ENCODE measurements at regions not wholly inside any gene's neighbourhood (a gene's known extent, or its start where the extent isn't known, plus 50 kb on each side); places are given as distances from the start of the nearest gene placed in this dataset.

- Histone ChIP-seq H3K27me3 (ENCODE audit: control insufficient read depth in 1 of 2, insufficient read depth in 2 of 2, low read length in 2 of 2) (no peaks in the 10 kb centered on the region), H3K4me1 (ENCODE audit: insufficient read depth, low read length) (no peaks in the 10 kb centered on the region), H3K9me3 (ENCODE audit: control insufficient read depth in 1 of 2, insufficient read depth in 1 of 2, low read length in 2 of 2) (peaks cover 6 to 11% of the 10 kb centered on the region in 2 experiments), H3K4me3 (ENCODE audit: low read length) (no peak overlapping the region), H3K27ac (ENCODE audit: low read depth in 1 of 2, low read length in 2 of 2) (no peak overlapping the region), H3K36me3 (ENCODE audit: insufficient read depth, low read length) (no peaks in the 10 kb centered on the region)
- Mint-ChIP-seq H3K36me3 (ENCODE audit: low read depth) (no peaks in the 10 kb centered on the region), H3K27ac (no peak overlapping the region), H3K27me3 (no peaks in the 10 kb centered on the region), H3K4me3 (no peak overlapping the region), H3K9me3 (peaks cover 14% of the 10 kb centered on the region), H3K4me1 (ENCODE audit: low read depth) (no peaks in the 10 kb centered on the region)
- CTCF ChIA-PET = no interaction called here
- intact Hi-C loops (cut with DNase I, micrococcal nuclease) = no loop called here
- ATAC-seq (ENCODE audit: poor library complexity) (no peak), DNase-seq (no peak)
- POLR2A ChIA-PET = no interaction called here
- TF ChIP-seq, protein P1, sequence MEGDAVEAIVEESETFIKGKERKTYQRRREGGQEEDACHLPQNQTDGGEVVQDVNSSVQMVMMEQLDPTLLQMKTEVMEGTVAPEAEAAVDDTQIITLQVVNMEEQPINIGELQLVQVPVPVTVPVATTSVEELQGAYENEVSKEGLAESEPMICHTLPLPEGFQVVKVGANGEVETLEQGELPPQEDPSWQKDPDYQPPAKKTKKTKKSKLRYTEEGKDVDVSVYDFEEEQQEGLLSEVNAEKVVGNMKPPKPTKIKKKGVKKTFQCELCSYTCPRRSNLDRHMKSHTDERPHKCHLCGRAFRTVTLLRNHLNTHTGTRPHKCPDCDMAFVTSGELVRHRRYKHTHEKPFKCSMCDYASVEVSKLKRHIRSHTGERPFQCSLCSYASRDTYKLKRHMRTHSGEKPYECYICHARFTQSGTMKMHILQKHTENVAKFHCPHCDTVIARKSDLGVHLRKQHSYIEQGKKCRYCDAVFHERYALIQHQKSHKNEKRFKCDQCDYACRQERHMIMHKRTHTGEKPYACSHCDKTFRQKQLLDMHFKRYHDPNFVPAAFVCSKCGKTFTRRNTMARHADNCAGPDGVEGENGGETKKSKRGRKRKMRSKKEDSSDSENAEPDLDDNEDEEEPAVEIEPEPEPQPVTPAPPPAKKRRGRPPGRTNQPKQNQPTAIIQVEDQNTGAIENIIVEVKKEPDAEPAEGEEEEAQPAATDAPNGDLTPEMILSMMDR (IDR thresholded peaks at IDR 0.05) = no peak
These were observed 605.5 kb upstream of the FAM98A start for GRCh38 chr2:34204560-34204959.

DNA sequence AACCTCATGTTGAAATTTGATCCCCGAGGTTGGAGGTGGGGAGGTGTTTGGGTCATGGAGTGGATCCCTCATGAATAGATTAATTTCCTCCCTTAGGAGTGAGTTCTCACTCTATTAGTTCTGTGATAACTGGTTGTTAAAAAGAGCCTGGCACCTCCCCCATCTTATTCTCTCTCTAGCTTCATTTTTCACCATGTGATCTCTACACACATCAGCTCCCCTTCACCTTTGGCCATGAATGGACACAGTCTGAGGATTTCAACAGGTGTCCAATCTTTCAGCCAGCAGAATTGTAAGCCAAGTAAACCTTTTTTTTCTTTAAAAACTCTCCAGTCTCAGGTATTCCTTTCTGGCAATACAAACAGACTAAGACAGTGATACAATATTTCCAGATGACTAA lies 602.0 kb upstream of the FAM98A start:
- no peak overlapping the region for H3K4me3 ChIP-seq (ENCODE audit: low read length)
- peaks cover 2 to 6% of the 10 kb centered on the region in 2 experiments for H3K9me3 ChIP-seq (ENCODE audit: control insufficient read depth in 1 of 2, insufficient read depth in 1 of 2, low read length in 2 of 2)
- no peaks in the 10 kb centered on the region for H3K27me3 Mint-ChIP-seq
- no peak for DNase-seq
- H3K4me1 ChIP-seq (ENCODE audit: insufficient read depth, low read length) = no peaks in the 10 kb centered on the region
- no peaks in the 10 kb centered on the region for H3K27me3 ChIP-seq (ENCODE audit: control insufficient read depth in 1 of 2, insufficient read depth in 2 of 2, low read length in 2 of 2)
- TF ChIP-seq, protein P1 (IDR thresholded peaks at IDR 0.05) = no peak
- ChIA-PET CTCF (no interaction called here), POLR2A (no interaction called here)
- H3K4me3 Mint-ChIP-seq = no peak overlapping the region
- H3K36me3 Mint-ChIP-seq (ENCODE audit: low read depth) = no peaks in the 10 kb centered on the region
- H3K9me3 Mint-ChIP-seq = peaks cover 2% of the 10 kb centered on the region
- H3K27ac Mint-ChIP-seq = no peak overlapping the region
- no peak overlapping the region for H3K27ac ChIP-seq (ENCODE audit: low read depth in 1 of 2, low read length in 2 of 2)
- ATAC-seq (ENCODE audit: poor library complexity) = no peak
- intact Hi-C loops (cut with DNase I, micrococcal nuclease) = no loop called here
- H3K36me3 ChIP-seq (ENCODE audit: insufficient read depth, low read length) = no peaks in the 10 kb centered on the region
- no peaks in the 10 kb centered on the region for H3K4me1 Mint-ChIP-seq (ENCODE audit: low read depth)

GRCh38 chr2:34199971-34200370 lies 600.9 kb upstream of the FAM98A start:
- intact Hi-C loops (cut with DNase I, micrococcal nuclease) = no loop called here
- Histone ChIP-seq H3K9me3 (ENCODE audit: control insufficient read depth in 1 of 2, insufficient read depth in 1 of 2, low read length in 2 of 2) (no peaks in the 10 kb centered on the region), H3K4me1 (ENCODE audit: insufficient read depth, low read length) (no peaks in the 10 kb centered on the region), H3K36me3 (ENCODE audit: insufficient read depth, low read length) (no peaks in the 10 kb centered on the region), H3K4me3 (ENCODE audit: low read length) (no peak overlapping the region), H3K27me3 (ENCODE audit: control insufficient read depth in 1 of 2, insufficient read depth in 2 of 2, low read length in 2 of 2) (no peaks in the 10 kb centered on the region), H3K27ac (ENCODE audit: low read depth in 1 of 2, low read length in 2 of 2) (no peak overlapping the region)
- Mint-ChIP-seq H3K9me3 (peaks cover 5% of the 10 kb centered on the region), H3K27me3 (no peaks in the 10 kb centered on the region), H3K27ac (no peak overlapping the region), H3K4me1 (ENCODE audit: low read depth) (no peaks in the 10 kb centered on the region), H3K36me3 (ENCODE audit: low read depth) (no peaks in the 10 kb centered on the region), H3K4me3 (no peak overlapping the region)
- TF ChIP-seq, protein P1 (IDR thresholded peaks at IDR 0.05) = no peak
- ATAC-seq (ENCODE audit: poor library complexity) (no peak), DNase-seq (no peak)
- ChIA-PET CTCF (no interaction called here), POLR2A (no interaction called here)

Data from CD4-positive, alpha-beta T cell (primary cell).